ENCODE measurements at regions not wholly inside any gene's neighbourhood (a gene's known extent, or its start where the extent isn't known, plus 50 kb on each side); places are given as distances from the start of the nearest gene placed in this dataset.

DNA sequence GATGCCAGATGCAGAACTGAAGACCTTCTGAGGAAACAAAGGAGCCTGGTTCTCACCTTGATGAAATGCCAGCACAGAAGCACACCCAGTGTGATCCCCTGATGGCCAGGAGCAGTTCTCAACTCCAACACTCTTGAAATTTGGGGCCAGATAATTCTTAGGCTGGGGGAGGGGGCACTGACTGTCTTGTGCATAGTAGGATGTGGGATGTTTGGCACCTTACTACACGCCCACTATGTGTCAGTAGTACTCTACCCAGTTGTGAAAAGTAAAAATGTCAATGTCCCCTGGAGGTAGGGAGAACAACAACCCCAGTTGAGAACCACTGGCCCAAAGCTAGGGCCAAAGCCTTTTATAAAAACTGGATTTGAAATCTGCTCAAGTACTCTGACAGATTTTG is 398.3 kb upstream of the ARID1B start:
- H3K27me3 ChIP-seq (ENCODE audit: insufficient read depth, poor library complexity, severe bottlenecking) = no peaks in the 10 kb centered on the region
- H3K9me3 ChIP-seq (ENCODE audit: severe bottlenecking) = no peaks in the 10 kb centered on the region
- ATAC-seq (ENCODE audit: low read depth) = no peak
- DNase-seq (ENCODE audit: low spot score) = no peak
- TF ChIP-seq, protein P1, sequence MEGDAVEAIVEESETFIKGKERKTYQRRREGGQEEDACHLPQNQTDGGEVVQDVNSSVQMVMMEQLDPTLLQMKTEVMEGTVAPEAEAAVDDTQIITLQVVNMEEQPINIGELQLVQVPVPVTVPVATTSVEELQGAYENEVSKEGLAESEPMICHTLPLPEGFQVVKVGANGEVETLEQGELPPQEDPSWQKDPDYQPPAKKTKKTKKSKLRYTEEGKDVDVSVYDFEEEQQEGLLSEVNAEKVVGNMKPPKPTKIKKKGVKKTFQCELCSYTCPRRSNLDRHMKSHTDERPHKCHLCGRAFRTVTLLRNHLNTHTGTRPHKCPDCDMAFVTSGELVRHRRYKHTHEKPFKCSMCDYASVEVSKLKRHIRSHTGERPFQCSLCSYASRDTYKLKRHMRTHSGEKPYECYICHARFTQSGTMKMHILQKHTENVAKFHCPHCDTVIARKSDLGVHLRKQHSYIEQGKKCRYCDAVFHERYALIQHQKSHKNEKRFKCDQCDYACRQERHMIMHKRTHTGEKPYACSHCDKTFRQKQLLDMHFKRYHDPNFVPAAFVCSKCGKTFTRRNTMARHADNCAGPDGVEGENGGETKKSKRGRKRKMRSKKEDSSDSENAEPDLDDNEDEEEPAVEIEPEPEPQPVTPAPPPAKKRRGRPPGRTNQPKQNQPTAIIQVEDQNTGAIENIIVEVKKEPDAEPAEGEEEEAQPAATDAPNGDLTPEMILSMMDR (IDR thresholded peaks at IDR 0.05; ENCODE audit: poor library complexity, severe bottlenecking) = no peak
- H3K27ac ChIP-seq (ENCODE audit: poor library complexity, severe bottlenecking) = no peak overlapping the region
- H3K4me1 ChIP-seq (ENCODE audit: insufficient read depth, poor library complexity, severe bottlenecking) = no peaks in the 10 kb centered on the region
- H3K36me3 ChIP-seq (ENCODE audit: low read depth) = no peaks in the 10 kb centered on the region
- H3K4me3 ChIP-seq (ENCODE audit: severe bottlenecking) = no peak overlapping the region

DNA sequence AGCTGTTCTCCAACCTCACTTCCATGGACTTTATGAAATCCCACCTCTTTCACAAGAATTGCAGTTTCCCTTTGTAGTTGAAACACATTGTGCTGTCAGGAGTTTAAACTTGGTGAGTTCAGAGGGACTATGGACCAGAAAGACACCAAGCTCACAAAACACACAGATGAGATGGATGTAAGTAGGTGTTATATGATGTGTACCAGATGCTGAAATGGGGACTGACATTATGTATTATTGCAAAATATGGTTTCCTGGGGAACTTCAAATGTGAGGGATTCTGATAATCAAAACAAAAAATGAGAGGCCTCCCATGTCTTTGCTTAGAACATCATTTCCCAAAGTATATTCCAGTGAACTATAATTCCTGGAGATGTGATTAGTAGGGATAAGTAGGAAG is 401.1 kb upstream of the ARID1B start:
- ATAC-seq (ENCODE audit: low read depth) = no peak
- no peak overlapping the region for H3K27ac ChIP-seq (ENCODE audit: poor library complexity, severe bottlenecking)

DNA sequence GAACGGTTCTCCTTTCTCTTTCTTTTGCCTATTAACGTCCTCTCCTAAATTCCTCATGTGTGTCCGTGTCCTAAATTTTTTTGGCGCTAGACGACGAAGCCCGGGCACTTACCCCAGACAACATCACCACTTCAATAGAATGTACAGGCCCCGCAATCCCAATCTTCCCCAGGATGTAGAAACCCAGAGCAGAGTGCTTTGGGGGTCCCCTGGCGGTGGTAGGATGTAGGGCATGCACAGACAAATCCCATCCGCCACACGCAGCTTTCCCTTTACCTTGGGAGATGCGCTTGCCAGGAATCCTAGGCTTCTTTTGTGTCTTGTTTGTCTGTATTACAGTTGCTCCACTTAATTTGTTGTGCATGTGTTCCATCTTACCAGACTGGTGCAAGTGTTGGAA is 417.3 kb upstream of the ARID1B start:
- Histone ChIP-seq H3K4me1 (ENCODE audit: insufficient read depth, poor library complexity, severe bottlenecking) (no peaks in the 10 kb centered on the region), H3K27ac (ENCODE audit: poor library complexity, severe bottlenecking) (no peak overlapping the region), H3K4me3 (ENCODE audit: severe bottlenecking) (no peak overlapping the region), H3K9me3 (ENCODE audit: severe bottlenecking) (no peaks in the 10 kb centered on the region), H3K27me3 (ENCODE audit: insufficient read depth, poor library complexity, severe bottlenecking) (no peaks in the 10 kb centered on the region), H3K36me3 (ENCODE audit: low read depth) (no peaks in the 10 kb centered on the region)
- TF ChIP-seq, protein P1 (IDR thresholded peaks at IDR 0.05; ENCODE audit: poor library complexity, severe bottlenecking) = no peak
- DNase-seq (ENCODE audit: low spot score) (no peak), ATAC-seq (ENCODE audit: low read depth) (no peak)

More for the DNA sequence above, 401.1 kb upstream of the ARID1B start:
- no peaks in the 10 kb centered on the region for H3K27me3 ChIP-seq (ENCODE audit: insufficient read depth, poor library complexity, severe bottlenecking)
- H3K9me3 ChIP-seq (ENCODE audit: severe bottlenecking) = no peaks in the 10 kb centered on the region
- TF ChIP-seq, protein P1 (IDR thresholded peaks at IDR 0.05; ENCODE audit: poor library complexity, severe bottlenecking) = no peak
- H3K4me3 ChIP-seq (ENCODE audit: severe bottlenecking) = no peak overlapping the region
- DNase-seq (ENCODE audit: low spot score) = no peak
- H3K36me3 ChIP-seq (ENCODE audit: low read depth) = no peaks in the 10 kb centered on the region
- no peaks in the 10 kb centered on the region for H3K4me1 ChIP-seq (ENCODE audit: insufficient read depth, poor library complexity, severe bottlenecking)

DNA sequence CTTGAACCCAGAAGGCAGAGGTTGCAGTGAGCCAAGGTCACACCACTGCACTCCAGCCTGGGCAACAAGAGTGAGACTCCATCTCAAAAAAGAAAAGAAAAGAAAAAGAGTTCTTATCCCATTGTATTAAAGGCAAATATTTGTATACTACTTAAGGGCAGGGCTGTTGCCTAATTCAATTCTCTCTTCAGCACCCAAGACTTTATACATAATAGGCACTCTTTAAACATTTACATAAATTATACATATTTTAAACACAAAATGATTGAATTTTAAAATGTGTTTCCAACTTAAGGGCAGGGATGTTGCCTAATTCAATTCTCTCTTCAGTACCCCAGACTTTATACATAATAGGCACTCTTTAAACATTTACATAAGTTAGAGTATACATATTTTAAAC is 424.3 kb upstream of the ARID1B start:
- peaks cover 6% of the 10 kb centered on the region for H3K27me3 ChIP-seq (ENCODE audit: insufficient read depth, poor library complexity, severe bottlenecking)
- no peaks in the 10 kb centered on the region for H3K36me3 ChIP-seq (ENCODE audit: low read depth)
- no peaks in the 10 kb centered on the region for H3K9me3 ChIP-seq (ENCODE audit: severe bottlenecking)
- H3K4me1 ChIP-seq (ENCODE audit: insufficient read depth, poor library complexity, severe bottlenecking) = no peaks in the 10 kb centered on the region
- DNase-seq (ENCODE audit: low spot score) (no peak), ATAC-seq (ENCODE audit: low read depth) (no peak)
- no peak overlapping the region for H3K27ac ChIP-seq (ENCODE audit: poor library complexity, severe bottlenecking)
- TF ChIP-seq, protein P1 (IDR thresholded peaks at IDR 0.05; ENCODE audit: poor library complexity, severe bottlenecking) = no peak
- H3K4me3 ChIP-seq (ENCODE audit: severe bottlenecking) = no peak overlapping the region

DNA sequence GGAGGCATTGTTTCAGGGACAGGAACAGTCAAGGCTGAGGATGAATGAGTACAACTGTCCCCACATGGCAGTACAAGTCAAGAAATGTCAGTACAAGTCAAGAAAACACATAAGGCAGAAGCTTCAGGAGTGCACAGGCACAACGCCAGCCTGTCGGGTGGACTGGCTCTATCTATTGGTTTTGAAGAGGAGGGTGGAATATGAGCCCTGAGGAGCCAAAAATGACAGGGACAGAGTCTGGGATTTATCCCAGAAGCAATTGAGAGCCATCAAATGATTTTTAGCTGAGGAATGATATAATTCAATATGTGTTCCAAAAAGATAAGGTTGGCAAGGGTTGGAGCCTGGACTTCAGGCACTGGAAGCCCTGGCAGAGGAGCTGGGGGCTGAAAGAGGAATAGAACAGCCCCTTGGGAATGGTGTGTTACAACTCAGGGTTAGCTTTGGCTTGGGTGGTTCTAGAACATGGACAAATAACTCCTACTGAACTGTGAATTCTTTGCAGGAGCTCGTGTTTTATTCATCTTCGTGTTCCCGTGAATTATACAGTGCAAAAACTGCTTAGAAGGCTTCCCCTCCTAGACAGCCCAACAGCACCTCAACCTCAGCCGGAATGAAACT is 425.7 kb upstream of the ARID1B start:
- Histone ChIP-seq H3K9me3 (ENCODE audit: severe bottlenecking) (no peaks in the 10 kb centered on the region), H3K36me3 (ENCODE audit: low read depth) (no peaks in the 10 kb centered on the region), H3K4me3 (ENCODE audit: severe bottlenecking) (no peak overlapping the region), H3K4me1 (ENCODE audit: insufficient read depth, poor library complexity, severe bottlenecking) (no peaks in the 10 kb centered on the region), H3K27me3 (ENCODE audit: insufficient read depth, poor library complexity, severe bottlenecking) (peaks cover 9% of the 10 kb centered on the region), H3K27ac (ENCODE audit: poor library complexity, severe bottlenecking) (no peak overlapping the region)
- TF ChIP-seq, protein P1 (IDR thresholded peaks at IDR 0.05; ENCODE audit: poor library complexity, severe bottlenecking) = no peak
- no peak for ATAC-seq (ENCODE audit: low read depth)
- DNase-seq (ENCODE audit: low spot score) = no peak

Measured in RWPE2 (cell line).